SU-DHL-6 (cell line): ENCODE measurements at regions not wholly inside any gene's neighbourhood (a gene's known extent, or its start where the extent isn't known, plus 50 kb on each side); places are given as distances from the start of the nearest gene placed in this dataset.

Experiments
- H2AFZ ChIP-seq: fragments of 200-600 bp; sonication (generic); 2 replicates; pipeline ENCODE4 v1.6.1; 2014; ENCODE audit warnings: low read depth, mild to moderate bottlenecking, moderate library complexity, mixed read lengths, antibody characterized with exemption, low read length; ENCODE audit not compliant: severe bottlenecking
- H3F3A ChIP-seq: fragments of 200-600 bp; shearing (Covaris generic); 2 replicates; pipeline ENCODE4 v1.6.0; 2016; ENCODE audit warnings: antibody characterized with exemption, mild to moderate bottlenecking; ENCODE audit not compliant: insufficient read depth
- H3K27ac ChIP-seq: fragments of 200-600 bp; sonication (generic); 2 replicates; pipeline ENCODE4 v1.5.1; 2016; ENCODE audit warnings: low read depth, mild to moderate bottlenecking, low read length, moderate library complexity, mixed read lengths
- H3K27me3 ChIP-seq: fragments of 200-600 bp; sonication (generic), shearing (Covaris generic); 2 replicates; pipeline ENCODE4 v1.6.0; 2014; ENCODE audit warnings: mild to moderate bottlenecking, low read length
- H3K36me3 ChIP-seq: fragments of 200-600 bp; sonication (generic); 2 replicates; pipeline ENCODE4 v1.6.1; 2014; ENCODE audit warnings: mild to moderate bottlenecking, low read length, mixed read lengths
- H3K4me2 ChIP-seq: fragments of 300-600, 200-600 bp; shearing (Covaris generic), sonication (generic); 2 replicates; pipeline ENCODE4 v1.6.0; 2014; ENCODE audit warnings: low read length, low read depth, mild to moderate bottlenecking; ENCODE audit not compliant: poor library complexity, severe bottlenecking
- H3K4me3 ChIP-seq: fragments of 200-600 bp; sonication (generic); 2 replicates; pipeline ENCODE4 v1.5.1; 2014; ENCODE audit warnings: antibody characterized with exemption, low read length, mild to moderate bottlenecking, mixed read lengths; ENCODE audit not compliant: insufficient read depth, poor library complexity, severe bottlenecking
- H3K79me2 ChIP-seq: fragments of 200-600 bp; sonication (generic); 2 replicates; pipeline ENCODE4 v1.6.1; 2014; ENCODE audit warnings: mild to moderate bottlenecking, low read length, moderate library complexity; ENCODE audit not compliant: insufficient read depth
- H3K9ac ChIP-seq: fragments of 200-600 bp; sonication (generic); 2 replicates; pipeline ENCODE4 v1.7.0; 2014; ENCODE audit warnings: mild to moderate bottlenecking, low read length
- H3K9me2 ChIP-seq: fragments of 200-600 bp; sonication (generic); replicated peaks from 2 replicates; pipeline ENCODE4 v1.6.1; 2014; ENCODE audit warnings: low read length; ENCODE audit not compliant: insufficient read depth
- H3K9me3 ChIP-seq: fragments of 200-600 bp; sonication (generic); 2 replicates; pipeline ENCODE4 v1.6.1; 2014; ENCODE audit warnings: low read length, mixed read lengths; ENCODE audit not compliant: insufficient read depth
- H4K20me1 ChIP-seq: fragments of 200-600 bp; sonication (generic); 2 replicates; pipeline ENCODE4 v1.6.1; 2014; ENCODE audit warnings: low read depth, mild to moderate bottlenecking, antibody characterized with exemption, low read length, moderate library complexity, mixed read lengths
- CTCF ChIP-seq: fragments of 200-600 bp; sonication (generic); IDR thresholded peaks from one replicate; pipeline ENCODE4 v1.5.1; 2017; ENCODE audit warnings: antibody characterized with exemption, mild to moderate bottlenecking, low read length, moderate library complexity; ENCODE audit not compliant: insufficient read depth, poor library complexity, severe bottlenecking
- EZH2phosphoT487 ChIP-seq: fragments of 200-600 bp; sonication (generic), shearing (Covaris generic); conservative IDR thresholded peaks from 2 replicates; pipeline ENCODE4 v1.6.1; 2018; ENCODE audit warnings: mild to moderate bottlenecking, antibody characterized with exemption, low read length, moderate library complexity, mixed read lengths

- no peak overlapping the region for H3K27ac ChIP-seq
- H3K4me3 ChIP-seq: no peak overlapping the region
- H3K79me2 ChIP-seq: no peaks in the 10 kb centered on the region
- no peaks in the 10 kb centered on the region for H3K27me3 ChIP-seq
- no peak overlapping the region for H3K9ac ChIP-seq
- no peaks in the 10 kb centered on the region; the same call in 1 of the 2 replicates for H3K9me3 ChIP-seq
- H2AFZ ChIP-seq: no peak overlapping the region
- no peak overlapping the region for H3K4me2 ChIP-seq
- H3K9me2 ChIP-seq: no peaks in the 10 kb centered on the region
- no peak for TF ChIP-seq CTCF
- TF ChIP-seq EZH2phosphoT487: no peak
- H3K36me3 ChIP-seq: no peaks in the 10 kb centered on the region
- no peaks in the 10 kb centered on the region for H4K20me1 ChIP-seq
- H3F3A ChIP-seq: no peaks in the 10 kb centered on the region
Measured at GRCh38 chr2:194621945-194622344, 1035.1 kb upstream of the SLC39A10 start.

- Histone ChIP-seq H3K9ac (no peak overlapping the region), H3K9me2 (no peaks in the 10 kb centered on the region), H3K4me2 (no peak overlapping the region), H3K79me2 (no peaks in the 10 kb centered on the region), H3K27me3 (no peaks in the 10 kb centered on the region), H3K4me3 (no peak overlapping the region), H3F3A (no peaks in the 10 kb centered on the region), H4K20me1 (no peaks in the 10 kb centered on the region), H3K36me3 (no peaks in the 10 kb centered on the region), H3K9me3 (no peaks in the 10 kb centered on the region; the same call in 1 of the 2 replicates), H3K27ac (no peak overlapping the region), H2AFZ (no peak overlapping the region)
- TF ChIP-seq EZH2phosphoT487 (no peak), CTCF (no peak)
Measured at GRCh38 chr2:194619366-194619765, 1037.7 kb upstream of the SLC39A10 start.

- Histone ChIP-seq H3K27ac (no peak overlapping the region), H3K36me3 (no peaks in the 10 kb centered on the region), H3K27me3 (no peaks in the 10 kb centered on the region), H3K4me3 (no peak overlapping the region), H3K4me2 (no peak overlapping the region), H2AFZ (no peak overlapping the region), H3K79me2 (no peaks in the 10 kb centered on the region), H3K9ac (no peak overlapping the region), H3K9me2 (no peaks in the 10 kb centered on the region), H4K20me1 (no peaks in the 10 kb centered on the region), H3K9me3 (no peaks in the 10 kb centered on the region; the same call in 1 of the 2 replicates), H3F3A (no peaks in the 10 kb centered on the region)
- TF ChIP-seq CTCF: no peak
- TF ChIP-seq EZH2phosphoT487: no peak
Measured at GRCh38 chr2:194618432-194618831, 1038.6 kb upstream of the SLC39A10 start.
